K562 (cell line): ENCODE measurements at regions not wholly inside any gene's neighbourhood (a gene's known extent, or its start where the extent isn't known, plus 50 kb on each side); places are given as distances from the start of the nearest gene placed in this dataset.

Source experiments
- ATAC-seq: fragments of 200-7000 bp; cut with Tn5 transposase; 3 replicates; pipeline ENCODE4 v1.9.1; 2020; ENCODE audit warnings: moderate library complexity
- BruUV-seq: library from RNA; stranded (reverse); fragments of 400-500 nt; replicated peaks from 2 replicates; lab custom pipeline; 2021; lab: Mats Ljungman, UMichigan
- CTCF ChIA-PET: fragments of 300-600 bp; formaldehyde crosslinking; extraction: SDS; loops from one replicate; lab custom pipeline; 2021; ENCODE audit warnings: low intra/inter-chr PET ratio; lab: Yijun Ruan, JAX
- POLR2A ChIA-PET: fragments of 300-600, 350-650 bp; sonication (Branson Sonifier 250); formaldehyde crosslinking; extraction: SDS; loops from one replicate; lab custom pipeline; 2021; ENCODE audit warnings: antibody characterized with exemption, inconsistent platforms; lab: Yijun Ruan, JAX
- DNase-seq, 4 experiments: peaks; one replicate each; pipeline versions ENCODE4 v3.0.0 to v3.0.0-alpha.2; 2011 to 2018; ENCODE audit warnings: low spot score in 3 of 4, mixed read lengths in 3 of 4; ENCODE audit errors: extremely low read depth in 1 of 4
- FAIRE-seq: peaks from 2 replicates; lab custom pipeline; 2011; peaks lifted over from hg19 to GRCh38; lab: Jason Lieb, UNC
- H2AFZ ChIP-seq: 2 replicates; pipeline ENCODE4 v1.6.0; 2011; ENCODE audit warnings: low read depth, low read length, control low read depth, inconsistent platforms
- H3K27ac ChIP-seq: fragments of 200-600 bp; 3 replicates; pipeline ENCODE4 v1.8.0; 2011; ENCODE audit warnings: low read depth, mild to moderate bottlenecking, control low read depth, inconsistent platforms, low read length, moderate library complexity, mixed read lengths; ENCODE audit errors: extremely low read depth
- H3K27me3 ChIP-seq, 2 experiments: fragments of 300-600 bp in 1 of 2; 2 replicates in 1 of 2; 3 replicates in 1 of 2; pipeline versions ENCODE4 v1.6.0 to v1.8.0; 2011; ENCODE audit warnings: inconsistent platforms in 2 of 2, low read length in 2 of 2, mild to moderate bottlenecking in 1 of 2, mixed read lengths in 1 of 2, moderate library complexity in 1 of 2; ENCODE audit not compliant: control insufficient read depth in 2 of 2, insufficient read depth in 2 of 2
- H3K36me3 ChIP-seq: fragments of 300-600 bp; 3 replicates; pipeline ENCODE4 v1.8.0; 2011; ENCODE audit warnings: mild to moderate bottlenecking, low read length, inconsistent platforms; ENCODE audit not compliant: control insufficient read depth, insufficient read depth
- H3K4me1 ChIP-seq, 2 experiments: fragments of 200-600 bp in 1 of 2; replicated peaks in 1 of 2; 2 replicates in 1 of 2; 3 replicates in 1 of 2; pipeline versions ENCODE4 v1.5.1 to v1.8.0; 2011; ENCODE audit warnings: inconsistent platforms in 2 of 2, low read length in 2 of 2, mild to moderate bottlenecking in 1 of 2, mixed read lengths in 1 of 2, moderate library complexity in 1 of 2; ENCODE audit not compliant: control insufficient read depth in 2 of 2, insufficient read depth in 2 of 2
- H3K4me2 ChIP-seq: 2 replicates; pipeline ENCODE4 v1.6.1; 2011; ENCODE audit warnings: low read length, control low read depth, inconsistent platforms, mixed read lengths; ENCODE audit not compliant: insufficient read depth
- H3K4me3 ChIP-seq: fragments of 200-600 bp; sonication (generic), shearing (Covaris generic); 2 replicates; pipeline ENCODE4 v1.5.1; 2016; ENCODE audit warnings: control low read depth, inconsistent platforms
- H3K79me2 ChIP-seq: fragments of 200-600 bp; 3 replicates; pipeline ENCODE4 v1.8.0; 2011; ENCODE audit warnings: low read length, inconsistent platforms; ENCODE audit not compliant: control insufficient read depth, insufficient read depth
- H3K9ac ChIP-seq, 2 experiments: 2 replicates each; pipeline versions ENCODE4 v1.6.0 to v1.6.1; 2011; ENCODE audit warnings: low read depth in 2 of 2, low read length in 2 of 2, control low read depth in 1 of 2, inconsistent platforms in 1 of 2, mild to moderate bottlenecking in 1 of 2, mixed read lengths in 1 of 2; ENCODE audit not compliant: insufficient read depth in 1 of 2
- H3K9me1 ChIP-seq: one replicate; pipeline ENCODE4 v1.6.0; 2011; ENCODE audit warnings: inconsistent platforms, mild to moderate bottlenecking, low read length, moderate library complexity; ENCODE audit not compliant: control insufficient read depth, insufficient read depth
- H3K9me3 ChIP-seq: replicated peaks from 2 replicates; pipeline ENCODE4 v1.5.1; 2011; ENCODE audit warnings: low read depth, low read length, inconsistent platforms; ENCODE audit not compliant: control insufficient read depth, insufficient read depth
- H4K20me1 ChIP-seq: replicated peaks from 2 replicates; pipeline ENCODE4 v1.6.1; 2011; ENCODE audit warnings: low read length, inconsistent platforms, mixed read lengths; ENCODE audit not compliant: control insufficient read depth, insufficient read depth
- ETV1 ChIP-seq: fragments of 450-650 bp; conservative IDR thresholded peaks from 2 replicates; pipeline ENCODE4 v1.6.1; 2016; ENCODE audit warnings: missing genetic modification characterization, control low read depth, low read depth, missing compliant biosample characterization
- FOXJ3 ChIP-seq: sonication (generic); formaldehyde crosslinking; IDR thresholded peaks from 2 replicates; pipeline ENCODE4 v1.4.0; 2020; ENCODE audit warnings: mild to moderate bottlenecking, missing genetic modification reagents
- KAT8 ChIP-seq: fragments of 450-650 bp; IDR thresholded peaks from 2 replicates; pipeline ENCODE4 v1.6.1; 2016; ENCODE audit warnings: low read depth, mild to moderate bottlenecking
- KLF1 ChIP-seq: fragments of 450-650 bp; IDR thresholded peaks from 2 replicates; pipeline ENCODE4 v1.6.1; 2016; ENCODE audit warnings: missing genetic modification characterization, missing compliant biosample characterization
- PHB ChIP-seq: fragments of 250-450 bp; sonication (Bioruptor Pico); IDR thresholded peaks from 2 replicates; pipeline ENCODE4 v1.5.0; 2021
- PHB2 ChIP-seq: fragments of 450-650 bp; IDR thresholded peaks from 2 replicates; pipeline ENCODE4 v1.6.1; 2017; ENCODE audit warnings: low read depth
- RFX7 ChIP-seq: fragments of 250-450 bp; sonication (Bioruptor Pico); IDR thresholded peaks from 2 replicates; pipeline ENCODE4 v1.5.1; 2021; ENCODE audit warnings: mild to moderate bottlenecking
- SMAD2 ChIP-seq: fragments of 150-350 bp; IDR thresholded peaks from 2 replicates; pipeline ENCODE4 v1.6.1; 2014; ENCODE audit warnings: low read depth, mild to moderate bottlenecking, low read length
- ZNF134 ChIP-seq: fragments of 250-450 bp; sonication (Bioruptor Pico); conservative IDR thresholded peaks from 2 replicates; pipeline ENCODE4 v1.4.0; 2020
- WGBS: fragments of 100-300 bp; shearing (Covaris generic); methylation state at CpG from one replicate; pipeline ENCODE4 v1.1.6; 2016; ENCODE audit warnings: low coverage, mixed read lengths; ENCODE audit not compliant: insufficient coverage; ENCODE audit errors: missing lambda C conversion rate; 5-methylcytosine and 5-hydroxymethylcytosine counted together
- in situ Hi-C: fragments of 300-500 bp; cut with MboI; formaldehyde crosslinking; loops from 4 replicates; pipeline ENCODE4 v1.15.0; 2018; ENCODE audit warnings: inconsistent platforms, mixed read lengths
- intact Hi-C: fragments of 100-400 bp; cut with micrococcal nuclease; formaldehyde crosslinking; loops from 2 replicates; pipeline ENCODE4 v1.14.2; 2022

GRCh38 chr7:96832092-96832662, 122.5 kb upstream of the SEM1 start:
- Histone ChIP-seq H3K4me3 (no peak overlapping the region), H2AFZ (no peak overlapping the region), H3K27ac (no peak overlapping the region), H3K79me2 (no peaks in the 10 kb centered on the region), H4K20me1 (no peaks in the 10 kb centered on the region), H3K9me1 (no peaks in the 10 kb centered on the region)
- no peak for TF ChIP-seq PHB
- TF ChIP-seq ZNF134 (CRISPR knock-in tag) = no peak
- no peak for TF ChIP-seq KAT8
- no peak for TF ChIP-seq SMAD2
- TF ChIP-seq FOXJ3 (CRISPR knock-in tag) = no peak
- no peak for TF ChIP-seq ETV1 (tag)
- no peak for TF ChIP-seq PHB2
- TF ChIP-seq KLF1 = no peak
- TF ChIP-seq RFX7 (CRISPR knock-in tag) = no peak
- TF ChIP-seq, all 486 proteins: peak for 0
- Histone ChIP-seq H3K4me1 (no peaks in the 10 kb centered on the region), H3K36me3 (no peaks in the 10 kb centered on the region), H3K4me2 (no peak overlapping the region), H3K9ac (no peak overlapping the region), H3K9me3 (no peaks in the 10 kb centered on the region), H3K27me3 (no peaks in the 10 kb centered on the region)
- 3% methylated on average over 1 of the region's 1 CpG for WGBS
- intact Hi-C loops (no loop called here), in situ Hi-C loops (no loop called here)
- DNase-seq (no peak), FAIRE-seq (no peak), ATAC-seq (no peak)
- POLR2A ChIA-PET = no interaction called here
- CTCF ChIA-PET = no interaction called here
- BruUV-seq = no TSS peak
